ENCODE measurements at regions not wholly inside any gene's neighbourhood (a gene's known extent, or its start where the extent isn't known, plus 50 kb on each side); places are given as distances from the start of the nearest gene placed in this dataset.

DNA sequence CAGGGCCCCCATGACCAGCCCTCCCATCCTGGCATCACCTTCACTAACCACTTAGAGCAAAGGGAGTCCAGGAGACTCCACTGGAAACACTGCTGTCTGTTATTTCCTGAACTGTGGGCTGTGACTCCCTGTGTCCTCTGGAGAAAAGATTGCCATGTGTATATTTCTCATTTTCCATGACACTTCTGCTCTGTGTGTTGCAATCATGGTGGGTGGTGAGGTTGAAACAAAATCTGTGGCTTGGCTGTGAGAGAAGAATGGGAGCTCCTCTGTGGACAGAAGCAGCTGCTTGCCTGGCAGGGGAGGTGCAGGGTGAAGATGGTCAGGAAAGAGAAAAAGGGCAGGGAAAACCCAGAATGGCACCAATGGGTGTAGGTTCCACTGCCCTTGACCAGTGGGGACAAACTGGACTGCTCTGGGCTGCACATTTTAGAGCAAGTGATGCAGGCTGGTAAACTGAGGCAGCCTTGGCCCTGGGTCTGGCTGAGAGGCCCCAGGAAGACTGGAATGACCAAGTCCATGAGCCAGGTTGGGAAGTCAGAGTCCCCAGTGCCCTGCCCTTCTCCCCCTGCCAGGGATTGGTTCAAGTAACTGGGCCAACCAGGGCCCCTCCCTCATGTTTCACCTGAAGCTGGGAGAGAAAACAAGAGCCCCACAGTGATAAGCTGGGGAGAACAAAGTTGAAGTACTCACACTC is 314.3 kb downstream of the C16orf95 start:
- TF ChIP-seq, protein P1, sequence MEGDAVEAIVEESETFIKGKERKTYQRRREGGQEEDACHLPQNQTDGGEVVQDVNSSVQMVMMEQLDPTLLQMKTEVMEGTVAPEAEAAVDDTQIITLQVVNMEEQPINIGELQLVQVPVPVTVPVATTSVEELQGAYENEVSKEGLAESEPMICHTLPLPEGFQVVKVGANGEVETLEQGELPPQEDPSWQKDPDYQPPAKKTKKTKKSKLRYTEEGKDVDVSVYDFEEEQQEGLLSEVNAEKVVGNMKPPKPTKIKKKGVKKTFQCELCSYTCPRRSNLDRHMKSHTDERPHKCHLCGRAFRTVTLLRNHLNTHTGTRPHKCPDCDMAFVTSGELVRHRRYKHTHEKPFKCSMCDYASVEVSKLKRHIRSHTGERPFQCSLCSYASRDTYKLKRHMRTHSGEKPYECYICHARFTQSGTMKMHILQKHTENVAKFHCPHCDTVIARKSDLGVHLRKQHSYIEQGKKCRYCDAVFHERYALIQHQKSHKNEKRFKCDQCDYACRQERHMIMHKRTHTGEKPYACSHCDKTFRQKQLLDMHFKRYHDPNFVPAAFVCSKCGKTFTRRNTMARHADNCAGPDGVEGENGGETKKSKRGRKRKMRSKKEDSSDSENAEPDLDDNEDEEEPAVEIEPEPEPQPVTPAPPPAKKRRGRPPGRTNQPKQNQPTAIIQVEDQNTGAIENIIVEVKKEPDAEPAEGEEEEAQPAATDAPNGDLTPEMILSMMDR (IDR thresholded peaks at IDR 0.05; ENCODE audit: insufficient read depth, low read depth, low read length), result no peak
- no peak for TF ChIP-seq EZH2 (IDR thresholded peaks at IDR 0.05; ENCODE audit: insufficient read depth, low read length)

Measured in astrocyte (in vitro differentiated cells and primary cell).